ENCODE measurements at regions not wholly inside any gene's neighbourhood (a gene's known extent, or its start where the extent isn't known, plus 50 kb on each side); places are given as distances from the start of the nearest gene placed in this dataset.

- Histone ChIP-seq H3K79me2 (ENCODE audit: control insufficient read depth in 1 of 2, insufficient read depth in 2 of 2, low read length in 2 of 2) (no peaks in the 10 kb centered on the region), H3K4me2 (ENCODE audit: insufficient read depth in 1 of 2, low read depth in 2 of 2, low read length in 2 of 2) (no peak overlapping the region), H2BK12ac (ENCODE audit: low read depth, low read length) (no peak overlapping the region), H3K9ac (replicated peaks in 1 of 4; ENCODE audit: extremely low read depth in 1 of 4, low read depth in 3 of 4, low read length in 3 of 4) (no peak overlapping the region), H3K18ac (ENCODE audit: extremely low read depth, low read length) (no peak overlapping the region), H3K4me3 (ENCODE audit: extremely low read depth in 1 of 4, insufficient read depth in 2 of 4, low read depth in 3 of 4, low read length in 4 of 4) (no peak overlapping the region), H2BK120ac (replicated peaks; ENCODE audit: low read depth, low read length) (no peak overlapping the region), H2AFZ (ENCODE audit: low read length) (no peak overlapping the region), H3K23ac (ENCODE audit: insufficient read length) (no peak overlapping the region), H3K27me3 (replicated peaks in 1 of 4; ENCODE audit: control insufficient read depth in 3 of 4, extremely low read depth in 1 of 4, insufficient read depth in 3 of 4, low read length in 3 of 4) (no peaks in the 10 kb centered on the region), H2BK15ac (ENCODE audit: low read length) (no peak overlapping the region), H2AK5ac (ENCODE audit: low read depth, low read length) (no peak overlapping the region), H4K8ac (ENCODE audit: extremely low read depth, insufficient read depth, low read length) (no peak overlapping the region), H4K5ac (ENCODE audit: insufficient read length, low read depth, low read length) (no peak overlapping the region), H3K14ac (ENCODE audit: insufficient read length) (no peak overlapping the region), H3K79me1 (ENCODE audit: low read depth, low read length) (no peaks in the 10 kb centered on the region), H2BK5ac (ENCODE audit: low read depth, low read length) (no peak overlapping the region), H3K4ac (replicated peaks; ENCODE audit: insufficient read length, low read depth, low read length) (no peak overlapping the region), H3K36me3 (ENCODE audit: control insufficient read depth in 2 of 4, insufficient read depth in 4 of 4, low read length in 3 of 4) (no peaks in the 10 kb centered on the region), H2BK20ac (ENCODE audit: low read length) (no peak overlapping the region), H3K4me1 (replicated peaks in 1 of 4; ENCODE audit: control insufficient read depth in 3 of 4, insufficient read depth in 4 of 4, low read length in 3 of 4) (peaks cover 0 to 5% (median 5%) of the 10 kb centered on the region in 4 experiments; a peak in 6 of 7 replicates), H3K9me3 (ENCODE audit: insufficient read depth in 2 of 2, low read depth in 1 of 2, low read length in 1 of 2) (no peaks in the 10 kb centered on the region), H4K20me1 (replicated peaks in 1 of 2; ENCODE audit: control insufficient read depth in 1 of 2, insufficient read depth in 2 of 2, low read length in 2 of 2) (no peaks in the 10 kb centered on the region), H3K56ac (replicated peaks; ENCODE audit: insufficient read length, low read depth, low read length) (no peak overlapping the region), H3K27ac (ENCODE audit: low read depth, low read length) (no peak overlapping the region), H3K23me2 (ENCODE audit: low read depth, low read length) (0 out of 2 replicates have a peak, but pooled peaks cover 2% of the 10 kb centered on the region), H4K91ac (replicated peaks; ENCODE audit: insufficient read length, low read length) (no peak overlapping the region)
- ChIA-PET CTCF (ENCODE audit: partially characterized antibody) (interaction anchor here (0.5 to 2.6 kb wide), 7 partner anchors 14 to 91 kb away, joined by 3 to 12 read pairs (median 3); no protein-coding TSS in a partner anchor), POLR2A (ENCODE audit: partially characterized antibody) (no interaction called here)
- WGBS, 2 experiments (ENCODE audit: extremely low coverage in 1 of 2, insufficient coverage in 1 of 2, insufficient read length in 1 of 2, insufficient replicate concordance in 2 of 2, low coverage in 1 of 2, low lambda C conversion rate in 2 of 2, missing lambda C conversion rate in 1 of 2), result 83% methylated on average over 14 of the region's 14 CpGs; no CpG with 5 or more reads in 1 of the 2 experiments
- no peak for DNase-seq (ENCODE audit: low read depth in 1 of 2, low spot score in 2 of 2)
- TF ChIP-seq MAFK (IDR thresholded peaks at IDR 0.05; ENCODE audit: low read depth, low read length) (no peak), CEBPB (IDR thresholded peaks at IDR 0.05; ENCODE audit: low read depth, low read length) (no peak), SP1 (IDR thresholded peaks at IDR 0.05; ENCODE audit: low read depth, low read length) (no peak)
- FAIRE-seq, result no peak
These were observed 127.3 kb upstream of the LINGO1 start for GRCh38 chr15:77759896-77760592.

Measured in H1 (cell line).